ENCODE measurements at regions not wholly inside any gene's neighbourhood (a gene's known extent, or its start where the extent isn't known, plus 50 kb on each side); places are given as distances from the start of the nearest gene placed in this dataset.
"Not testable (repeated sequence)": the region's sequence is repeated elsewhere in the genome, so short reads cannot be mapped to it uniquely, and the experiment has no call there.

- DNase-seq, result no peak
These were observed 438.0 kb upstream of the IMPG1 start for GRCh38 chr6:76510489-76510888.

- no peak for DNase-seq
These were observed 436.9 kb upstream of the IMPG1 start for GRCh38 chr6:76509397-76509796.

GRCh38 chr6:76506808-76507207 lies 434.3 kb upstream of the IMPG1 start:
- no peak for DNase-seq

- no peak for DNase-seq
These were observed 423.4 kb upstream of the IMPG1 start for GRCh38 chr6:76495909-76496308.

GRCh38 chr6:76491376-76491775 lies 418.9 kb upstream of the IMPG1 start:
- DNase-seq, result not testable (repeated sequence)

GRCh38 chr6:76490456-76490855 lies 418.0 kb upstream of the IMPG1 start:
- no peak for DNase-seq

GRCh38 chr6:76481101-76481500 lies 408.6 kb upstream of the IMPG1 start:
- DNase-seq, result no peak

- DNase-seq, result no peak
These were observed 400.4 kb upstream of the IMPG1 start for GRCh38 chr6:76472858-76473257.

GRCh38 chr6:76466286-76466685 lies 393.8 kb upstream of the IMPG1 start:
- no peak for DNase-seq

GRCh38 chr6:76465410-76465809 lies 392.9 kb upstream of the IMPG1 start:
- no peak for DNase-seq

GRCh38 chr6:76453270-76453669 lies 380.8 kb upstream of the IMPG1 start:
- DNase-seq, result no peak

- DNase-seq, result no peak
These were observed 379.7 kb upstream of the IMPG1 start for GRCh38 chr6:76451926-76452709.

- DNase-seq, result no peak
These were observed 375.6 kb upstream of the IMPG1 start for GRCh38 chr6:76448109-76448508.

- DNase-seq, result no peak
These were observed 369.4 kb upstream of the IMPG1 start for GRCh38 chr6:76441875-76442274.

- no peak for DNase-seq
These were observed 367.3 kb upstream of the IMPG1 start for GRCh38 chr6:76439811-76440210.

- DNase-seq, result no peak
These were observed 366.3 kb upstream of the IMPG1 start for GRCh38 chr6:76438768-76439167.

GRCh38 chr6:76435174-76435573 lies 362.7 kb upstream of the IMPG1 start:
- DNase-seq, result no peak

- no peak for DNase-seq
These were observed 350.2 kb upstream of the IMPG1 start for GRCh38 chr6:76422511-76423213.

GRCh38 chr6:76420094-76420493 lies 347.6 kb upstream of the IMPG1 start:
- DNase-seq, result no peak

- no peak for DNase-seq
These were observed 346.2 kb upstream of the IMPG1 start for GRCh38 chr6:76418560-76419223.

- no peak for DNase-seq
These were observed 344.6 kb upstream of the IMPG1 start for GRCh38 chr6:76416821-76417605.

GRCh38 chr6:76403064-76403463 lies 330.6 kb upstream of the IMPG1 start:
- DNase-seq, result no peak

- no peak for DNase-seq
These were observed 325.5 kb upstream of the IMPG1 start for GRCh38 chr6:76397966-76398365.

Measured in right kidney (tissue), 1 donor.